ENCODE measurements at regions not wholly inside any gene's neighbourhood (a gene's known extent, or its start where the extent isn't known, plus 50 kb on each side); places are given as distances from the start of the nearest gene placed in this dataset.

DNA sequence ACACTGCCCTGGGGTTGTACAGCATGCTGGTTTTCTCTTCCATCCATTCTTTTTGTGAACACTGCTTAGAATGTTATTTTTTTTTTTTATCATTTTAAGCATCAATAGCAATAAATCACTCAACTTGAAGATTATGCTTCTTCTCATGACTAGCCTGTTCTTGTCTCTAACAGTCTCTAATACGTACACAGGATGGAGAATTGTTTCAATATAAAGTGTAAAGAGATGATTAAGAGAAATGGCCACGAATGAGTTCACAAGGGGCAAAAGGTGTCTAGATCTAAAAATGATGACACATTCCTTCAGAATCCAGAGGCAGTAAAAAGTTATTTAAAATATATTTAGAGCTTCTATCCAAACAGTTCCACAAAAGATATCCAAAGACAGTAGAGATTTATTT, 390.2 kb downstream of the HDGFL1 start:
- Mint-ChIP-seq H3K4me3 (no peak overlapping the region), H3K4me1 (peaks cover 5% of the 10 kb centered on the region), H3K9me3 (peaks cover 13% of the 10 kb centered on the region), H3K27ac (ENCODE audit: unreplicated experiment) (no peak overlapping the region), H3K36me3 (ENCODE audit: low read depth) (peaks cover 2% of the 10 kb centered on the region), H3K27me3 (ENCODE audit: low read depth) (no peaks in the 10 kb centered on the region)
- no peak for DNase-seq (ENCODE audit: low read depth, low spot score)
- TF ChIP-seq, protein P1, sequence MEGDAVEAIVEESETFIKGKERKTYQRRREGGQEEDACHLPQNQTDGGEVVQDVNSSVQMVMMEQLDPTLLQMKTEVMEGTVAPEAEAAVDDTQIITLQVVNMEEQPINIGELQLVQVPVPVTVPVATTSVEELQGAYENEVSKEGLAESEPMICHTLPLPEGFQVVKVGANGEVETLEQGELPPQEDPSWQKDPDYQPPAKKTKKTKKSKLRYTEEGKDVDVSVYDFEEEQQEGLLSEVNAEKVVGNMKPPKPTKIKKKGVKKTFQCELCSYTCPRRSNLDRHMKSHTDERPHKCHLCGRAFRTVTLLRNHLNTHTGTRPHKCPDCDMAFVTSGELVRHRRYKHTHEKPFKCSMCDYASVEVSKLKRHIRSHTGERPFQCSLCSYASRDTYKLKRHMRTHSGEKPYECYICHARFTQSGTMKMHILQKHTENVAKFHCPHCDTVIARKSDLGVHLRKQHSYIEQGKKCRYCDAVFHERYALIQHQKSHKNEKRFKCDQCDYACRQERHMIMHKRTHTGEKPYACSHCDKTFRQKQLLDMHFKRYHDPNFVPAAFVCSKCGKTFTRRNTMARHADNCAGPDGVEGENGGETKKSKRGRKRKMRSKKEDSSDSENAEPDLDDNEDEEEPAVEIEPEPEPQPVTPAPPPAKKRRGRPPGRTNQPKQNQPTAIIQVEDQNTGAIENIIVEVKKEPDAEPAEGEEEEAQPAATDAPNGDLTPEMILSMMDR (conservative IDR thresholded peaks at IDR 0.05): no peak

DNA sequence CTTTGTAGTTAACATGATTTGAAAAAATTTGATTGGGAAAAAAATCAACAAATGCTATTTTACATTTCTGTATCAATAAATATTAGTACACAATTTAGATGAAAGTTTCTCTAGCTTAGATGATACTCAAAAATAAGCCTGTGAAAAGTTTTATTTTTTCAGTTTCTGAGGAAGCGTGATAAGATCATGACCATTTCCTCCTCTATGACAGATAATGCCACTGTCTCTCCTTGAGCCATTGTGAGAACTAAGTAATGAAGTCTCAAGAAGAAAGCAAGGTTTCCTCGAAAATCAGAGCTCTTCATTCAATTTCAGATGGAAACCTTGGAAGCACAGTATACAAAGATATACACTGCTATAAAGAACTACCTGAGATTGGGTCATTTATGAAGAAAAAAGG, 395.0 kb downstream of the HDGFL1 start:
- H3K9me3 Mint-ChIP-seq: peaks cover 9% of the 10 kb centered on the region
- no peak overlapping the region for H3K27ac Mint-ChIP-seq (ENCODE audit: unreplicated experiment)
- no peaks in the 10 kb centered on the region for H3K4me1 Mint-ChIP-seq
- DNase-seq (ENCODE audit: low read depth, low spot score): no peak
- H3K27me3 Mint-ChIP-seq (ENCODE audit: low read depth): no peaks in the 10 kb centered on the region
- H3K4me3 Mint-ChIP-seq: no peak overlapping the region
- TF ChIP-seq, protein P1 (conservative IDR thresholded peaks at IDR 0.05): no peak
- no peaks in the 10 kb centered on the region for H3K36me3 Mint-ChIP-seq (ENCODE audit: low read depth)

DNA sequence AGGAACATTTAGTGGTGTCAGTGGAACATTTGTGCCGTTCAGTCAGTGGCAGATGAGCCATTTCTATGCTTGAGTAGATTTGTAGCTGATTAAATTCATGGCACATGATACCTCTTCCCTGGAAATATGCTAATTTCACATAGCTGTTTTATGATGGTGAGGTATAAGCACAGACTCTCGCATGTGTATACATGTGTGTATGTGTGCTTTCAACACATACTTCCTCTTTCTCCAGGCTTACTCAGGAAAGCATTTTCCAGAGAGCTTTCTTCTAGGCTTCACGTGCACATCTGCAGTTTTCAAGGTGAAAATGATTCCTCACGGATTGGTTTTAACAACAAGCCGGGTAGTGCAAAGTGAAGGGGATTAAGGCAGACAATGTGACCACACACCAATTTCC, 396.5 kb downstream of the HDGFL1 start:
- Mint-ChIP-seq H3K9me3 (peaks cover 9% of the 10 kb centered on the region), H3K4me1 (peaks cover 4% of the 10 kb centered on the region), H3K36me3 (ENCODE audit: low read depth) (no peaks in the 10 kb centered on the region), H3K27me3 (ENCODE audit: low read depth) (no peaks in the 10 kb centered on the region), H3K4me3 (no peak overlapping the region), H3K27ac (ENCODE audit: unreplicated experiment) (no peak overlapping the region)
- TF ChIP-seq, protein P1 (conservative IDR thresholded peaks at IDR 0.05): no peak
- no peak for DNase-seq (ENCODE audit: low read depth, low spot score)

DNA sequence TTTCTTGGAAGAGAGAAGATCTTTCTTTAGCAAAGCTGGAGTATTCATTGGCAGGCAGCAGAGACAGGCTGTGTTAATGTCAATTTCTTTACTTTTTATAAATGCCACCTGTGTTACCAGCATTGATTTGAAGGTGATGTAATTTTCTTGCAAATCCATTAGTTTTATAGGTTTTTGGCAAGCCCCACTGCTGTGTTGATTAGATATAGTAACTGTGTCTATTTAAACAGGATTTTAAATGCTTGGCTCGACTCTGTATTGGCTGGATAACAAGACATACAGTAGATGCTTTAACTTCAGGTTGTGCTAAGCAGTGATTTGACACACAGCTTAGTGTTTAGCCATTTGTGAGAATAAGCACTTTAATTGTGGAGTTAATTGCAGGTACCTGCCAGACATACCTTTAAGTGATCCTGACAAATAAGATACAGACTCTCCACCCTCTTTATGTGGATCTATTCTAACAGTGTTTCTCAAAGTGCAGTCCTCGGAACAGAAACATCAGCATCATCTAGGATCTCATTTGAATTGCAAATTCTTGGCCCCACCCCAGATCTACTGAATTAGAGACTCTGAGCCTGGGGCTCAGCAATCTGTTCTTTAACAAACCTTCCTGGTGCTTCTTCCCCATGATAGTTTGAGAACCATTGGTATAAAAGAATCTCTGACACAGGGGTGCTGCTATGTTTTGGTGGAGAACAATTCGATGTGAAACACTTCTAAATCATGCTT, 397.5 kb downstream of the HDGFL1 start:
- peaks cover 9% of the 10 kb centered on the region for H3K9me3 Mint-ChIP-seq
- TF ChIP-seq, protein P1 (conservative IDR thresholded peaks at IDR 0.05): no peak
- no peak overlapping the region for H3K27ac Mint-ChIP-seq (ENCODE audit: unreplicated experiment)
- DNase-seq (ENCODE audit: low read depth, low spot score): no peak
- no peaks in the 10 kb centered on the region for H3K27me3 Mint-ChIP-seq (ENCODE audit: low read depth)
- no peaks in the 10 kb centered on the region for H3K36me3 Mint-ChIP-seq (ENCODE audit: low read depth)
- H3K4me1 Mint-ChIP-seq: peaks cover 4% of the 10 kb centered on the region
- H3K4me3 Mint-ChIP-seq: no peak overlapping the region

DNA sequence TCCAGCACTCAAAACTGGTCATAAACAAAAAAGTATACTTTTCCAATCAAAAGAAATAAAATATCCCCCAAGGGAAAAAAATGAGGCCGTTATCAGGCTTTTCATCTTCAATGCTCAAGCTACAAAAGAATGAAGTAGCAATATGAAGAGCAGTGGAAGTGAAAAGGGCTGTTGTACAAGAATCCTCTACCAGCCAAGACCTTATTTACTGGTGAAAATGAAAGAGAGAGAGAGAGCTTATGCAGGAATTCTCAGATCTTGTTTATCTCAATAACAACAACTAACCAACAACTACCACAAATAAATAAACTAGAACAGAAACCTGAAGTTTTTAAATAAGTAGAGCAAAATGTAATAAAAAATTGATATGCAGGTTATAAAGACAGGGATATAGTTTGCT, 400.6 kb downstream of the HDGFL1 start:
- Mint-ChIP-seq H3K4me1 (peaks cover 4% of the 10 kb centered on the region), H3K4me3 (no peak overlapping the region), H3K9me3 (peaks cover 8% of the 10 kb centered on the region), H3K36me3 (ENCODE audit: low read depth) (no peaks in the 10 kb centered on the region), H3K27me3 (ENCODE audit: low read depth) (no peaks in the 10 kb centered on the region), H3K27ac (ENCODE audit: unreplicated experiment) (no peak overlapping the region)
- TF ChIP-seq, protein P1 (conservative IDR thresholded peaks at IDR 0.05): no peak
- no peak for DNase-seq (ENCODE audit: low read depth, low spot score)
